DMS 273 treated with DMSO at 0.1 percent for 48 hours (cell line): ENCODE measurements at regions not wholly inside any gene's neighbourhood (a gene's known extent, or its start where the extent isn't known, plus 50 kb on each side); places are given as distances from the start of the nearest gene placed in this dataset.

Experiments
- DNase-seq: peaks from one replicate; lab custom pipeline; 2025; lab: John Stamatoyannopoulos, UW

DNA sequence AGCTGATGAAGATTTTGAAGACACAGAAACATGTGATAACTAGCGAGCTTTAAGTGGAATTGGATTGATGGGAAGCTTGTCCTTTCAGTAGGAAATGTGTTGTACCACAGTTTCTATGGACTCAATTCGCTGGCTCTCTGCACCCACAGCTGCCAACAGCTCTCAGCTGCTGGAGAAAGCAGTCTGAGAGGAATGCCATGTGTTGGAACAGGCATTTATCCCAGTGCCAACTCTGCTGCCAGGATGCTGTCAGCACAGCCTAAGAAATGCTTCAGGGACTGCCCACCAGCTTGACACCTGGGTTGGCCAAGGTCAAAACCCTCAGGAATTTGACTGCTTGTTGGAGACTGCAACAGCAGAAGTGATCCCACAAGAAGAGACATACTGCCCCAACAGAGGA lies 193.0 kb upstream of the THSD7B start:
- no peak for DNase-seq

DNA sequence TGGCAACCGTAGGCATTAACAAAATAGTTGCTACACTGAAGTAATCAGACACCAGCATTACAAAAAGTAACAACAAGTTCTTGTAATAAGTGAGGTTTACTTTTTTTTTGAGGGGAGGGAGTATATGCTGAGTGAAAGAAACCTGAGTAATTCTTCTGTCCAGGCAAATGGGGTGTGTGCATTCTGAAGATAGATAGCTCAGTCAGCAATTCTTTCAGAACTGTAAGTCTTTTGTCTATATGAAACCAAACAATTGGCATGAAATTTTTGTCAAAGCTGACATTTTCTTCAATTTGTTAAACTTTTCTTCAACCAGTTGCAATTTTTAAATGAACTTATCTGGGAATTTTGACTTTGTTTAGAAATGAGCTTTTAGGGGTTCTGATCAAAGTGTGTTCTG lies 208.1 kb upstream of the THSD7B start:
- no peak for DNase-seq

DNA sequence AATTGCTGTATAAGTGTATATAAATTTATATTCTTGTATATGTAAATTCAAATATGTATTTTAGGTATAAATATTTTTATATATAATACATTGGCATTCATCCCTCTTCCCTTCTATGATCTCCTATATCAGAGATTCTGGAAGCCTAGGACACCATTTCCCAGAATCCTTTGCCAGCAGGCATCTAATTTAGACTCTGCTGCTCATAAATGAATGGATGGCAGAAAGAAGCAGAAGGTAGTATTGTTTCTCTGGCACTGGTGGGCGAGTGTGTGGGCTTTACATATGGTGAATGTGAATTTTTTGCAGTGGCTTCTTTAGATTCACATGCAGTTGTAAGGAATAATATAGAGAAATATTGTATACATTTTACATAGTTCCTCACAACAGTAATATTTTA lies 215.2 kb upstream of the THSD7B start:
- DNase-seq: no peak

DNA sequence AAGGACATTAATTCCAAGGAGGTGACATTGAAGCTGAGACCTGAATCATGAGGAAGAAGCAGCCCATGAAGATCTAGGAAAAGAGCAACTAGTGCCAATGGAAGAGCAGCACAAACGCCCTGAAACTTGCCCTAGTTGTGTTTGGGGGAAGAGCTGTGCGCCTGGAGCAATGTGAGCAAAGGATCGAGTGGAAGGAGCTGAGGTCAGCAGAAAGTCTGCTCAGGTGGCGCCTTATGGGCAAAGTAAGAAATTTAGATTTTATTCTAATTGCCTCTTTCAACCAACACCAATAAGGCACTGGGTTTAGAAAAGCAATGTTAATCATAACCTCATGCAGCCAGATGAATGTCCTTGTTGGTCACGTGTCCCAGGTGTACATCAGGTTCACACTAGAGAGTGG lies 226.0 kb upstream of the THSD7B start:
- DNase-seq: no peak

DNA sequence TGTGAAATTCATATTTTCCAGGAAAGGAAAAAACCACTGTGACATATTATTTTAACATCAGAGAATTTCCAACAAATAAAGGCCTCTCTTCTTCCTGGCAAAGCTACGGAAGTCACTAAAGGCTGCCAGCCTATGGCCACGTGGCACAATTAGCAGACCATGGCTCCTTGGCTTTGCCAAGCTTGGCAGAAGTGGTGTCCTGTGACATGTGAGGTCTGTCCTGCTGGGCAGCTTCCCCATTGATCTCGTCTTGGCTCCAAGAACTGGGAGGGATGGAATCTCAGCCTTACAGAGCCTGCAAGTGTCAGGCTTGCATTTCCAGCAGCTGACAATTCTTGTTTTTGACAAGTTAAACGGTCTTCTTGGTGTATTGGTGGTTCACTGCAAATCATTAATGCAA lies 226.9 kb upstream of the THSD7B start:
- no peak for DNase-seq

DNA sequence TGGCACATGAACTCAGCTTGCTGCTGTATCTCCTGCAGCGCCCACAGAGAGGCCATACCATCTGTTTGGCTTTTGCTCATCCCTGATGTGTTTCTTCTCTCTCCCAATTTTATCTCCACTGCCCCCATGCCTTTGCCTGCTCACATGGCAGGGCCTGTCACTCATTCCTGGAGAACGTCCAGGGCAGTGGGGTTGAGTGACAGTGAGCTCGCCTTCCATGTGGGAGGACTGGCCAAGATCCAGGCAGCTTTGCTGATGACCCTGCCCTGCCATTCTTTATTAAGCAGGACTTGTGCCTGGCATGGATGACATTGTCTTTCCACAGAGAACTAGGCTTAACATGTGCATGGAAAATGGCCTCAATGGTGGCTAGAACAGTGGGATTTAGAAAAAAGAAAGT lies 230.5 kb upstream of the THSD7B start:
- DNase-seq: no peak

DNA sequence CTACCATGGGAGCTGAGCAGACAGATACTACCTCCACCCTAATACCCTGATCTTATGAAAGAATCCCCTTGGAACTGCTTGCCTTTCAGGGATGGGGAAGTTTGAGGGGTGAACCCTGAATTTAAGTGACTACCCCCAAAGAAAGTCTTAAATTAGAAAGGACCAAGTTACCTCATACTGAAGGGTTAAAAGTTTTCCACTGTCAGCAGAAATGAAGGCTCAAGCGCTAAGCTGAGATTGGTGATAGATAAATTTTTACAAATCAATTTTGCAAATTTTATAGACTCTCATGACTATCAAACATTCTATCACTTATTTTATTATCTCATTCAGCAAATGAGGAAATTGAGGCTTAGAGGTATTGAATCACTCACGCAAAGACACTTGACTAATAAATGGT lies 233.2 kb upstream of the THSD7B start:
- DNase-seq: no peak

DNA sequence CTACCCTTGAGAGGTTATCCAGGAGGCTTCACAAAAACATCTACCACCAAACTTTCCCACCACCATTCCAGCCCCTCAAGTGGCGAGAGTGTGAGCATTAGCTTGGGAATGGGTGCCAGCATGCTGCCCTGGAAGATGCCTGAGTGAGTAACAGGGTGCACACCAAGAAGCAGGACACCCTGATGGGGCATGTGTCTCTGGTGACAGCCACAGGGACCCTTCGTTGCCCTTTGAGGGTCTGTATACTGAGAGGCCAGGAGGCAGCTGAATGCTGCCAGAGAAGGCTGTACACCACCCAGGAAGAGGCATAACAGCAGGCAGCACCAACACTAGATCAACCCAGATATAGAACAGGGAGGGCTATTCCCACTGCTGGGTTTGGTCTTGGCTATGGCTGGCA lies 233.6 kb upstream of the THSD7B start:
- no peak for DNase-seq

DNA sequence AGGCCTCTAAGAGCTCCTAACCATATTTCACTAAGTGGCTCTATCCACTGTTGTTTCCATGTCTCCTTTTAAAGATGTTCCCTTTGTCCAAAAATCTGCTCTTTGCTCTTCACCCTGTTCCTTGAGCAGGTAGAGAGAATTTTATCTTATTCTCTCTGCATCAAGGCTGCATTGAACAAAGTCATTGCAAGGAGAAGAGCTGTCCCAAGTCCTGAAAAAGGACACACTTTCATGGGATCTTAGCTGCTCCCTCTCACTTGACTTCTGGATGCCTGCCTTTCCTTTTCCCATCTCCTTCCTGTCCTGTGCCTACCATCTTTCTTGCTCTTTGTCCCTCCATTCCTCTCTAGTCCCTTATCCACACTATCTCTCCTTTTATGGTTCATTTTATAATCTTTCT lies 235.2 kb upstream of the THSD7B start:
- no peak for DNase-seq

DNA sequence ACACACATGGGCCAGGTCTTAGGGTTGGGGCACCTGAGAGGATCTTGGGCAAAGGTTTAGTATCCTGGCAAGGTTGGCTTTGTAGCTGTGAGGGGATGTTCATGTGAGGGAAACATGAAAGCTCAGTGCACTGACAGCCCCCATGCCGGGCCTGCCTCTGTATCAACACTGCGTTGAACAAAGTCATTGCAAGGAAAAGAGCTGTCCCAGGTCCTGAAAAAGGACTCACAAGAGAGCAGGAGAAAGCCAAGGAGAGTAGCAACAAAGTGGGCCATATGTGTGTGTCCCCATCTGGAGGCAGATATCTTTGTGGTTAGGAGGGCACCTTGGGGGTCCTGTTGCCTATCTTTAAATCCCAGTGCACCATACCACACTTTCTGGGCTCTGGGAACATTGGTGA lies 237.8 kb upstream of the THSD7B start:
- DNase-seq: no peak

DNA sequence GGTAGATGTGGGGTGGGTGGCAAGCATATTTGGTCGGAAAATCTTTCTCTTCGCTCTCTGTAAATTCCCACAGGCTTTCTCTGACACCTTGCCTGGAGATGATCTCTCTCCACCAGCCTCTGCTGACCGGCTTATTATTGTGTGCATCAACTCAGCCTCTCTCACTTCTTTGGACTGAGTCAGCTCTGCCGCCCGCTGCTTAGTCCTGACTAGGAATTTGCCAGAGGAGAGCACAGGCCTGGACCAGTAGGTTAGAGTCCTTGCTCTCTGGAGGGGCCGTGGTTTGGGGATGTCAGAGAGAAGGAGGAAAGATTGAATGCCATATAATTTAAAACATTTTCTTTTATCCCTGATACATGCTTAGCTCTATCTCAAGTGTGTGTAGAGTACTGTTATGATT lies 242.6 kb upstream of the THSD7B start:
- DNase-seq: no peak

DNA sequence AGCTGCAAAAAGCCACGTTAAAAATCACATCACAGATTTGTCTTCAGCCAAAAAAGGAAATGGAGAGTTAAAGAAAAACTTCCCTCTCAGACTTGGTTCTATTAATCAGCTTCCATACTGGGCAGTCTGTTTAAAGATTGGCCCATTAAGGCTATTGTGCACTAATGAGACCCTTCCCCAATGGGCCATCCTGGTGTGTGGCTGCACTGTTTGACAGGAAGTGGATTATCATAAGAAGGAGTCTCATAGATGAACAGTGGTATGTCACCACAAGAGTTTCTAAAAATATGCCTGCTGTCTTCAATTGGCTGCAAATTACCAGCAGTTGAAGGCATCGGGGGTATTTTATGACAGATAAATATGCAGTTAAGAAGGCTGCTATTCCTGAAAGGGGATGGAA lies 247.6 kb upstream of the THSD7B start:
- DNase-seq: no peak

DNA sequence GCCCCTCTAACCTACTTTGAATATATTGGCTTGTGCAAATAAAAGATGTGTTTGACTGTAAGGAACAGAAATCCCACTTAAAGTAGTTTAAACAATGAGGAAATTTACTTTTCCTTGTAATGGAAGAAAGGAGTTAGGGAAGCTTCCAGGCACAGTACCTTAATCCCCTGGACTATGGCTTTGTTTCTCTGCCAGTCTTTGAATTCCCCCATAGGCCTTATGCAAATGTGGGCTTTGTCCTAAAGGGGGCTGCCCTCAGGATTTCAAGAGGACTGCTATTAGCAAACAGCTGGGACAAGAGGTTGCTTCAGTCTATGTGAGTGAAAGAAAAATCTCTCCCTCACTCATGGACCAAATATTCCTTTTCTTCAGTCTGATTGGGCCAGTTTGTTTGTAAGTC lies 255.1 kb upstream of the THSD7B start:
- DNase-seq: no peak

DNA sequence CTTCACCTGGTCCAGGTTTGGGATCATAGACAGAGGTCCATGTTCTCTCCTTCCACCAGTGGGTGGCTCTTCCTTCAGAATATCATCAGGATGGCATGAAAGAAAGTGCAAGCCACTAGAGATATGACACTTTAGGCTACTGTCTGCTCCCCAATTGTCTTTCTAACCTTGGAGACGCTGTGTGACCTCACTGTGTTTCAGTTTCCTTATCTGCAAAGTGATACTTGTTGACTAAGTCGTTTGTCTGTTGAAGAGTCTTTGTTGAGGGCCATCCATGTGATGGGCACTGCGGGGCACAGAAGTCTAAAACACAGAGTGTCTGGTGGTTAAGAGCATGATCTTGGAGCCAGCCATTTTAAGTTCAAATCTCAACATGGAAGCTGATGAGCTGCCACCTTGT lies 259.9 kb upstream of the THSD7B start:
- DNase-seq: no peak

DNA sequence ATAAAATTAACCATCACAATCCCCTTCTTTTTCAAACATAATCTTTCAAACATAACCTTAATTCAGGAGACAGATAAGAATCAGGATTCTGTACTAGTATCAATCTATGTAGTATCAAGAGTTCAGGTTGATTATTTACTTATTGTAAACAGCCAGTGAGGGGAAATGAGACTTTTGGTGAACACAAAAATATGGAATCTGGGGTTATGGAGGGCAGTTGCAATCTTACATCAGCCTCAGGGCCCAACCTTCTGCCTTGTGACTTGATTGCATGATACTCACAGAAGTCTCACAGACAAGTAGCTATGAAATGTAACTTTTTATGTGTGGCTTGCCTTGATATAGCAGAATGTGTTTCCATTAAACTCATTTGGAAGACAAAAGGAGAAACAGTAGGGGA lies 262.7 kb upstream of the THSD7B start:
- DNase-seq: no peak

DNA sequence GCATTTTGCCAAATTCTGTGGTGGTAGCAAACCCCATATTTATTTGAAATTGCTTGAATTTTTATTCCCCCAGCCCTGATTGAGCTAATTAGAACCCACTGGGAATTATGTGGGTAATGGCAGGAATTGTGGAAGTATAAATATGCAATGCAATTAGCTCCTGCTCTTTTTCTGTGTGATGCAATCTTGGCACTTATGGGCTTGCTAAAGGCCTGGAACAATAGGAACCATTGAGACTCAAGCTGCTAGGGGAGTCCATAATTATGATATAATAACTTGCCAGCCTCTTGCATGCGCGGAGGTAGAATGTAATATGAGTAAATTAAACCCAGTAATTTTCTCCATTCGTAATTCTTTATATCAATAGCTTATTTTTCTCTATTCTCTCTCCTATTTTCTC lies 267.6 kb upstream of the THSD7B start:
- no peak for DNase-seq

DNA sequence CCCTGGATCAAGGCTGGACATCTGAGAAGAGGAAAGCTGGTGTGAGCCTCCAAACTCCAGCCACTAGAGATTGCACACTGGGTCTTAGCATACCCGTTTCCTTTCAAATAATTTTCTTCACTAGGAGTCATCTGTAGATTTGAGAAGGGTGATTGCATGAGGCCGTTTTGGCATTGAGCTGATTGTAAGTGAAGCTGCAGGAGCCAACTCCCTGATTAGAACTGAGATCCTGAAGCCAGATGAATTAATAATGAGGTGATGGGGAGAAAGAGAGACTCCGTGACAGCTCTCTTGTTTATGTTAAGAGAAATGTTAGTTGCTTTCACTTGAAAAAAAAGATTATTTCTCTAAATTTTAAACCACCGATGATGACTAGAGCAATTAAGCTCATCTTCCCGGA lies 268.4 kb upstream of the THSD7B start:
- DNase-seq: no peak

DNA sequence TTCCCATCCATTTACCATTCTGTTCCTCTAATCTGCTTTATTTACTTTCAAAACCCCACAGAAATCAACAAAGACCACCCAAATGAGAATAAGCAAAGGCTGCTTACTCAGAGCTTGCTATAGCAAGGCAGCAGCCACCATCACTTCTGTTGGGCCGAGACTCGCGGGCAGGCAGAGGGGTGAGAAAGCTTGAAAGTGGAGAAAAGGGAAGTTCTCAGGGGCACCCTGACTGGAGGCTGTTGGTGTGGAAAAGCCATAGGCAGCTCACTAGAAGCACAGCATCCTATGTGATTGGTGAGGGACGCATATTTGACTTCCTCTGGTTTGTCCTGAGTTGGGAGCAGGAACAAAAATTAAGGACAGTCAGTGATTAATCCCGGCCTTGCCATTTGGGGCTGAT lies 269.7 kb upstream of the THSD7B start:
- no peak for DNase-seq

DNA sequence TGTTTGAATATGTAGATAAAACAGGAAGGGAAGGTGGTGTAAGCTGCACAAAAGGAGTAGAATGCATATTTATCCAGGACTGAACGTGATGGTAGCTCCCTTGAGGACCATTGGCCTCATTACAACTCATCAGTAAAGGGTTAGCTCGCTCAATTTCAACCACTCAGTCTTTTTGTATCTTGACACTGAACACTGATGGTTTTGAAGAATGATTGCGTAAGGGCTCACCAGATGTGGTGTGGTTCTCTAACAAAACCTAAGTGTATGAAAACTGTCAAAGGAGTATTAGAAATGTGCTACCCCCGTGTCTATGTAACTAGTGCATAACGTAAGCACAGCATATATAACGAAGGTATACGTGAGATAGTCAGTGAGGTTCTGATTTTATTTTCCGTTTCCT lies 272.4 kb upstream of the THSD7B start:
- DNase-seq: no peak

DNA sequence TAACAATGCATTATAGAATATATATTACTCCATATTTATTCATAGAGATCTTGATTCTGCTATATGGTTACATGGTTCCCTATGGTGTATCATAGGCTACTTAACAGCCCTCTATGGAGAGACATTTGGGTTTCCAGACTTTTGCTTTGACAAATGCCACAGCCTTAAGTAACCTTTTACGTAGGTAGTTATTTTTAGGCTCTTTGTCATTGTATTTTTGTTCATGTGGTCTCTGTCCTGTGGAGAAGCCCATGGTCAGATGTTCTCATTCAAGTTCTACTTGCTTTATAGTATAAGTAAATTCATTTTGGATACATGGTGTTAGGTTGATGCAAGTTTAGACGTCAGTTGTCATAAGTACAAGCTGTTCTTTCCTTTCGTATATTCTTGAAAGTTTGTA lies 275.2 kb upstream of the THSD7B start:
- DNase-seq: no peak

DNA sequence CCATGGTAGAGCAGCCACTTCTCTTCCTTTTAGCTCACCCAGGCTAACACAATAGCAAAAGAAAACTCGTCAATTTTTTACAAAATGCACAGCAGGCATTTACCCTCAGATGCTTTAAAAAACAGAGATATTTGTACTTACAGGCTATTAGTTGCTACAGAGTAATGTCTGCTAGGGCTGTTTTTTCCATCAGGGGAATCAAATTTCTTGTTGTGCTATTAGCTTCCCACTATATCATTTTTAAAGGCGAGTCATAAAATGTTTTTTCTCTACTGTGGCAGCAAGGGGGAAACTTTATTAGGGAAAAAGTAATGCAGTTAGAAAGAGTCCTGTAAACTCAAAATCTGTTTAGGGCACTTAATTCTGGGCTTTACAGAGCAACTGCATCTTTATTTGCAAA lies 277.9 kb upstream of the THSD7B start:
- DNase-seq: no peak

DNA sequence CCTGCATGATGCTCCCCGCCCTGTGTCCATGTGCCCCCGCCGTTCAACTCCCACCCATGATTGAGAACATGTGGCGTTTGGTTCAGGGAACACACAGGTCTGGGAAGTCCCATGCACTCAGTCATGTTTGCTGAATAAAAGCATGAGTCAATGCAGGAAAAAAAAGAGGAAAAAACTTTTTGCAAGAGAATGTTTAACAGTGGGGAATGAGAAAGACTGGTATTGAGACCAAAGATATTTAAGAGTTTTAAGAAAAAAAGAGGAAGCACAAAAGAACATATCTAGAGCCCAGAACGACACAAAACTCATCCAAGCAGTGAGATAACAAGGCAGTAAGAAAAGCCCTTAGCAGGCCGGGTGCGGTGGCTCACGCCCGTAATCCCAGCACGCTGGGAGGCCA lies 279.2 kb upstream of the THSD7B start:
- DNase-seq: no peak

DNA sequence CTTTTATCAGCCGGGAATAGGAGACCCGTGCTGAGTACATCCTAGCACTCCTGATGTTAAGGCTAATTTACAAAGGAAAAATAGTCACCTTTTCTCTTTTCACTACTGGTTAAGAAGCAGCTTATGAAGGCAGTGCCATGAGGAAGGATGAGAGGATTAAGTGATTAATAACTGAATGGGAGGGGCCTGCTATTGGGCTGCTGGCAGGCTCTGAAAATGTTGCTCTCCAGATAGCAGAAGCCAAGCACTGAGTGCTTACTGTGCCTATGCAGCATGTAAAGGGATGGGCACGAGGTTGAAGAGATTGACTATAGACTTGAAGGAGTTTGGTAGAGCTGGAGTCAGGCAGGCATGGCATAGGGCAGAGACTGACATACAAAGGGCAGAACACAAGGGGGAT lies 282.4 kb upstream of the THSD7B start:
- DNase-seq: no peak

DNA sequence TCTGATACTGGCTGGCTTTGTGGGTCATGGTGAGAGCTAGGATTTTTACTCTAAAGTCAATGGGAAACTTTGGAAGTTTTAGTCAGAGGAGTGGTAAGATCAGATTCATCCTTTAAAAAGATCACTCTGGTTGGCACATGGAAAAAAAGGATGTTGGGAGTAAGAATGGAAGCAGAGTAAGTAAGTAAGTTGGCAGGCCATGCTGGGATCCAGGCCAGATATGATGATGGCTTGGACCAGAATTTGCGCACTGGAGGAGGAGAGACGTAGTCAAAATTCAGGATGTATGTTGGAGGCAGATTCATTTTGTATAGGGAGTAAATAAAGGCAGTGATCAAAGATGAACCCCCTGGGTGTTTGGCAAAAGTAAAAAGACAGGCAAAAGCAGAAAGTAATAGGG lies 283.3 kb upstream of the THSD7B start:
- DNase-seq: no peak

DNA sequence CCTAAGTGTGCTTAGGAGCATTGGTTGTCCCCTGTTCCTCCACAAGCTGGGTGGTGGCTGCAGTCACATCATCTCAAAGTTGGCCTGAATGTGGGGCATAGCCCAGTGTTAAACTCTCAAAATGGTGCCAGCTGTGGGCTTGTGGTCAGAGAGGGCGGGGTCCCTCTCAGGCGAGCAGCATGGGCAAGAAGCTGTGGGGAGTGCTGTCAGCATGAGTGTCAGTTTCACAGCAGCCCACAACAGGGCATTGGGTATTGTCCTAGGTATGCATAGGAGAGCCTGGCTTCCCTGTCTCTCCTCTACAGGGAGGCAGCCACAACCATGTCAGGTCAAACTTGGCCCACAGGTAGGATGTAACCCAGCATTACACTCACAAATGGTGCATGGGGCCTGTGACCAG lies 285.6 kb upstream of the THSD7B start:
- no peak for DNase-seq
